NOMO-1 (cell line): ENCODE measurements at regions not wholly inside any gene's neighbourhood (a gene's known extent, or its start where the extent isn't known, plus 50 kb on each side); places are given as distances from the start of the nearest gene placed in this dataset.
"Not testable (repeated sequence)": the region's sequence is repeated elsewhere in the genome, so short reads cannot be mapped to it uniquely, and the experiment has no call there.

Experiments used
- DNase-seq, 2 experiments: peaks; one replicate each; lab custom pipeline; 2025; ENCODE audit not compliant: unreplicated experiment in 2 of 2; lab: John Stamatoyannopoulos, UW

DNA sequence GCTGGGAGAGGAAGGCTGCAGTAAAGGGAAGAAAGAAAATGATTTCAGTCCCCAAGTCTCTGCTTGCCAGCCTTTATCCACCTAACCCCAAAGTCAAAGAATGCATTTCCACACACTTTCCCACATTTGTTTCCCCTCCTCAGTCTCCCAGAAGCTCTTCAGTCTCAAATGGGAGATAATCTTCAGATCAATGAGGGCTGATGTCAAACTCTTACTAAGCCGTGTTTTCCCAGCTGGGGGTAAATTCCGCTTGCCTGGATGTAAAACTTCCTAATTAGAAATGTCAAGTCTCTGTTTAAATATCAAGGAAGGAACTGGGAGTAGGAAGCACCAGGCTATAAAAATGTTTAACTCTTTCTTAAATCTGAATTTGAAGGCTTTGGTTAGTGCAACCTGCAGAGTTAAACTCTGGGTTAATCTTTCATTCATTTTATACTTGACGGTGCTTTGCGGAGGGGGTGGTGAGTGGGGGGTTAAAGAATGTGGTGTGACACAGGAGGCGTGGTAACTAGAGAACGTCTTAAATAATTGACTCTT lies 601.4 kb upstream of the ACTRT1 start:
- DNase-seq: no peak

DNA sequence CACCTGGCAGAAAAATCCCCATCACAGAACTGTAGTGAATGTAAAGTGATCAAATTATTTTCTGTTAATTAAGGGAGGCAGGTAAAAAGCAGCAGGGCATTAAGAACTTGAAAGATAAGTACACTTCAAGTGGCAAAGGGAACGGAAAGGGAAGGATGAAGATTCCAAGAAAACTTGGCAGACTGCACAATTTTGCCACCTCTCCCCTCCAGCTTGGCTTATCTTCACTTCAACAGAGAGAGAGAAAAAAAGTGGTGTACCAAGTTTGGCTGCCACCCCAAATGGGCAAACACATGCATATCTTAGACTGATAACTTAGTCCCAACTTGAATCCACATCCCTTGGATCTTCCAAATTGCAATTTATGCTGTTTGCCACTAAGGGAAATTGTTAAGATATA lies 598.1 kb upstream of the ACTRT1 start:
- no peak for DNase-seq

DNA sequence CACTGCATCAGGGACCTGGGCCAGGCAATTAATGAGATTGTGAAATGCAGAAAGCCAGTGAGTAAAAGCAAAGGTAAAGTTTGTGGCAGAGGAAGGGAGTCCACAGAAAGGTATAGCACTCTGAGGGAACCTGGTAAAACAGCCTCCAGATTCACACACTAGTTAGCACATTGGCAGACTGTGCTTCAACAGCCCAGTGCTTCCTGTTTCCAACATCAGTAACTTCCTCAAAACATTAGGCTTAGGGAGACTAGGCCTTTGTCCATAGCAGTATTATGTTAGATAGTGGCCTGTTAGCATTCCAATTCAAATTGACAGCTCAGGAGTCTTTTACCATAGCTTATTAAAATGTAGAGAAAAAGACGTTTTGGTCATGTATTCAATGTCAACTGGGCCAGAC lies 582.6 kb upstream of the ACTRT1 start:
- DNase-seq: no peak

DNA sequence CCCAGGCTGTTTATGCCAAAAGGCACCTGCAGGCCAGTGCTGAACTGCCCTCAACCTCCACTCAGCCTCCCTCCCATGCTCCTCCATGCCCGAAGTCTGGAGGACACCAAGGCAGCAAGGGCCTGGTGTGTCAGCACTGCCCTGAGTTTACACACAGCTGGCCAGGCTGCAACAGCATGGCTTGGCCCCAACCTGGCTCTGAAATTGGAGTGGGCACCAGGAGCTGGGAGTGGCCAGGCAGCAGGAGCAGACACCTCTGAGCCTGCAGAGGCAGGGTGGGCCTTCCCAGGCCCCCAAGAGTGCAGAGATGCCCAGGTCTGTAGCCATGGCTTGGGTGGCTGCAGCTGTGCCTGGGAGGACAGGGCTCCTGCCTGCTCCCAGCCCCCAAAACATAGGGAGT lies 571.2 kb upstream of the ACTRT1 start:
- DNase-seq: no peak

DNA sequence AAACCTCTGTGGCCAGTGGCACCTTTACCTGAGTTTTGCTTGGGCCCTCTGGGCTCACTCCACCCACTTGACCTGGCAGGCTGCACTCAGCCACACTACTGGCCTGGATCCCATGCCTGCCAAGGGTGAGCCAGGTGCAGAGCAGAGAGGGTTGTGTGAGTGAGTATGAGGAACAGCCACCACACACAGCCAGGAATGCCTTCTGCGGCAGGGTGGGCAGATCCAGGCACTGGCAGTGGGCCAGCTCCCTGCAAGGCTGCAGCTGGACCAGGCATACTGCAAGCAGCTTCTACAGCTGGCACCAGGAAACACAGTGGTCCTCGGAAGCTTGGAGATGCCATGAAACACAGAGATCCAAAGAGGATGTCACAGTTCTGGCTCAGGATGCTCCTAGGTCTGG lies 570.1 kb upstream of the ACTRT1 start:
- no peak for DNase-seq

DNA sequence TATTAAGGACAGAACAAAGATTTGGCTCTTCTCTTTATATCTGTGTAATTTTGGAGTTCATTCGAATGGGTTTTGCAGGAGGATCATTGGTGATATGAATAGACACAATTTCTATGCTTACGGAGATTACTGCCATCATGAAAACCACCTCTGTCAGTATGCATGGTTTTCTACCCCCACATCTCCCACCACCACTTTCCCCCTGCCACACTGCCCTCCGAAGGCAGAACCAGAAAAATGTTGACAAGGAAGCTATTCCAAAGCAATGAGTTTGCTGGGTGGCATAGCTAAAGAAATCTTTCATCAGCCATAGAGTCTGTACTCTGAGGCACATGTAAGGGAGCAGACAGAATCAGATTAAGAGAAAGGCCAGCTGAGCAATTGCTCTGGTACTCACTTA lies 567.3 kb upstream of the ACTRT1 start:
- no peak for DNase-seq

DNA sequence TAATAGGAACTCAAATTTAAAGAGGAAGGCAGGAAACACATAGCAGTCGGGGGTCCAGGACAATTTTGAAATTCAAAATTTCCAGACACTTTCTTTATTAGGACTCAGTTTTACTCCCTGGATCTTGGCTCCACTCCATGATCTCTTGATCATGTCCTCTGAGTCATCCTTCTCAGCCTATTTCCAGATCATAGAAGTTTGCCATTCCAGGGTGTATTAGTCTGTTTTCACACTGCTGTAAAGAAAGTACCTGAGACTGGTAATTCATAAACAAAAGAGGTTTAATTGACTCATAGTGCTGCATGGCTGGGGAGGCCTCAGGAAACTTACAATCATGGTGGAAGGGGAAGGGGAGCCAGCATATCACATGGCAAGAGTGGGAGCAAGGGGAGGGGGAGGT lies 564.7 kb upstream of the ACTRT1 start:
- DNase-seq: no peak

DNA sequence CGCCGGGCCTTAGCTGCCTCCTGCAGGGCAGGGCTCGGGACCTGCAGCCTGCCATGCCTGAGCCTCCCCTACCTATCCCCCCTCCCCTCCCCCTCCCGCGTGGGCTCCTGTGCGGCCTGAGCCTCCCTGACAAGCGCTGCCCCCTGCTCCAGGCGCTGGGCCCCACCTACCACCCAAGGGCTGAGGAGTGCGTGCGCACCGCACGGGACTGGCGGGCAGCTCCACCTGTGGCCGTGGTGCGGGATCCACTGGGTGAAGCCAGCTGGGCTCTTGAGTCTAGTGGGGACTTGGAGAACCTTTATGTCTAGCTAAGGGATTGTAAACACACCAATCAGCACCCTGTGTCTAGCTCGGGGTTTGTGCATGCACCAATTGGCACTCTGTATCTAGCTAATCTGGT lies 554.6 kb upstream of the ACTRT1 start:
- DNase-seq: not testable (repeated sequence)

DNA sequence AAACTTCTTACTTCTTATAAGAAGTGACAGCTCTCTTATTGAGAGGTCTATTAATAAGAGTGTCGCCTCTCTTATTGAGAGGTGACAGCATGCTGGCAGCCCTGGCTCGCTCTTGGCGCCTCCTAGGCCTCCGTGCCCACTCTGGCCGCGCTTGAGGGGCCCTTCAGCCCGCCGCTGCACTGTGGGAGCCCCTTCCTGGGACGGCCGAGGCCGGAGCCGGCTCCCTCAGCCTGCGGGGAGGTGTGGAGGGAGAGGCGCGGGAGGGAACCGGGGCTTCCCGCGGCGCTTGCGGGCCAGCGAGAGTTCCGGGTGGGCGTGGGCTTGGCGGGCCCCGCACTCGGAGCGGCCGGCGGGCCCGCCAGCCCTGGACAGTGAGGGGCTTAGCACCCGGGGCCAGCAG lies 554.2 kb upstream of the ACTRT1 start:
- DNase-seq: not testable (repeated sequence)

DNA sequence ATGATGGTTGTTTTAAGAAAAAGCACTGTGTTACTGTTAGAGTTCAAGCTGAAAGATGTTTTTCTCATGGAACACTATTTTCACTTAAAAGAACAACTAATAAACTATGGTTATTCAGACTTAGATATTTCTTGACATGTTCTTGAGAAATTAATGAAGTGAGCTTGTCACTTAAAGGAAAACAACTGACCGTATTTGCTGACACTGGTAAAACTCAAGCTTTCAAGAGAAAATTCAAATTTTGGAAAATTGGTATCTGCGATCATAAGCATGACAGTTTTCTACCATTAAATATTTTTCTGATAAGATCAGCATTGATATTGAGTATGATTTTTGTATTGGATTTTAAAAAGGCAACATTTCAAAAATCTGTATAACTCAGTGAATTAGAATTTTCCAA lies 549.5 kb upstream of the ACTRT1 start:
- no peak for DNase-seq

DNA sequence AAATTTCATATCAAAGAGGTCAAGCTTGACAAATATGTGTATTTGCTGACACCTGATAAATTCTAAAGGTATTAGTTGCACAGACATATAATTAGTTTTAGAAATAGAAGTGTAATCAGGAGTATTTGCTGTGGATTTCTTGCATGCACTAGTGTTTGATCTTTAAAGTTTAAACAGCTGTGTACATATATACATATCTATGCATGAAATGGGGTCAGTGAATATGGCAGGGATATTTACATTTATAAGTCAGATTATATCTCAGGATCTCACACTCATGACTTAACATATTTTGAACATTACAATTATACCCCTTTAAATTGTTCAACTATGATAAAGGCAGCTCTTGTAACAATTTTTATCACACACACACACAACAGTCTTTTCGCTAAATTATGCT lies 547.4 kb upstream of the ACTRT1 start:
- DNase-seq: no peak

DNA sequence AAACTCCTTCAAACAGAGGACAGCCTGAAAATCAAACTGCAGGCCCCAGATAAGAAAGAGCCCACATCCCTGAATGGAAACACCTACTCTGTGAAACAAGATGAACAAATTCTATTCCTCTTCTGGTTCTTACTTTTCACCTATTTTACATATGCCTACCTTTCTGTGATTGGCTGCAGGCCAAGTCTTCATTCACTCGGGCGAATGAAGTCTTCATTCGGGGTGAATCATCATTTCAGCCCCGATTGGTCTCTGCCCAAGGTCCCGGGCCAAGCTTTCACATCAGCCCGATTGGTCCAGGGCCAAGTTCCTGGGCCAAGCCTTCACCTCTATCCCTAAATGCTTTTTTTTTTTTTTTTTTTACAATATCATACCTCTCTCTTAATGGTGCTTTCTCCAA lies 529.8 kb upstream of the ACTRT1 start:
- no peak for DNase-seq

DNA sequence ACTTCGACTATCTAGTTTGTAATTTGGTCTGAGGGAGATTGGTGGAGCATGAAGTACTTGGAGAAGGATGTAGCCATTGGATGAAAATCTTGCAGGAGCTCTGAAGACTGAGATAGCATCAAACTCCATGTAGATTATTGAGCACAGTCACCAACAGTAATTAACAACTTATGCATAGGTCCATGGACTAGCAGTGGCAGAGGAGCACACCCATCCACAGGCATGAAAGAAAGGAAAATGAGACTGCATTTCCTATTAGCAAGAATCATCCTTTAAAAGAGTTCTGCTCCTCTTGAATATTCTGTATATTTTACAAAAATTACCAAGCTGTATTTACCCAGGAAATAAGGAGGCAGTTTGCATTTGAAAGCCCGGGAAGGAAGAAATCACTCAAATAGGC lies 529.4 kb upstream of the ACTRT1 start:
- DNase-seq: no peak

DNA sequence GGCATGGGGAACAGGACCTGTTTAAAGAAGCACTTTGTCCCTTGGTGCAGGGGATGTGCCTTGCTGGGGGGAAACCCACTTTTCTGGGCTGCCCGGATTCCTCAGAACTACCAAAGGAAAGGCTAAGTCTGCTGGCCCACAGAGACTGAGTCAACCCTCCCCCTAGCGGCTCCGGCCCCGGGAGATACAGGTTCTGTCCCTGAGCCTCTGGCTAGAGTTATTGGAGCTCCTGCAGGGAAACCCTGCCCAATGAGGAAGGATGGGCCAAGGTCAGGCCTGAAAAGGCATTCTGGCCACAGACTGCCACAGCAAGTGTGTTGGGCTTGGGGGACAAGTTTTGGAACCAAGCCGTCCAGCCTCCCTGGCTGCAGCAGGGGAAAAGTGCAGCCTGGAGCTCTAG lies 490.9 kb upstream of the ACTRT1 start:
- no peak for DNase-seq

DNA sequence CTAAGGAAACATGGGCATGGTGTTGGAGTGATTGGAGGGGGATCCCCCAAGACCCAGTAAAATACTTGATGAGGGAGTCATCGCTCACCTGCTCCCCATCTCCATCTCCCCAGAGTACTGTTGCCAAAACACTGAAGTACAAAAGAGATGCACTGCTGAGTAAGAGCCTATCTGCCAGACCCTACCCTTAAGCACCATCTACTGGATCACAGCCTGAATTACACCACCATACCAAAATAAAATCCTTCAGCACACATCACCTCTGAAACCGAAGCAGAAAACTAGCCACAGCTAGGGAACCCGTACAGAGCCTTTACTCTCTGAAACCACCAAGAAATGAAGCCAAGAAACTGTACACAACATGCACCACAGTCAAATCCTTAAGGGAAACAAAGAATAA lies 466.3 kb upstream of the ACTRT1 start:
- DNase-seq: peak in 1 of 2 experiments; percentile 10

DNA sequence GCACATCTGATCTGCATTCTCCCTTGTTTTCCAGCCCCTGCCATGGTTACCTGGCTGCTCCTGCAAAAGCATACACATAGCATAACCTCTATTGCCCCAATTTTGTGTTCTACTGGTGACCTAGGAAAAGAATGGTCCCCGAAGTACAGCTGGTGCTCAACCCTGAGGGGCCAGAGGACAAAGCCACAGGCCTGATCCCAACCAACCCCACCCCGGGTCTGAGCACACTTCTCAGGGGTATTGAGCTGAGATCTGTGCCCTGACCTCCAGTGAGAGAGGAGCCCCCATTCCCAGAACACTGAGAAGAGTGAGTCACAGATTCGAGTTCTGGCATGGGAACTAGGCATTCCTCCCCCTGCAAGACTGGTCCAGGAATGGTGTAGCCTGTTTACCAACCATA lies 465.5 kb upstream of the ACTRT1 start:
- no peak for DNase-seq

DNA sequence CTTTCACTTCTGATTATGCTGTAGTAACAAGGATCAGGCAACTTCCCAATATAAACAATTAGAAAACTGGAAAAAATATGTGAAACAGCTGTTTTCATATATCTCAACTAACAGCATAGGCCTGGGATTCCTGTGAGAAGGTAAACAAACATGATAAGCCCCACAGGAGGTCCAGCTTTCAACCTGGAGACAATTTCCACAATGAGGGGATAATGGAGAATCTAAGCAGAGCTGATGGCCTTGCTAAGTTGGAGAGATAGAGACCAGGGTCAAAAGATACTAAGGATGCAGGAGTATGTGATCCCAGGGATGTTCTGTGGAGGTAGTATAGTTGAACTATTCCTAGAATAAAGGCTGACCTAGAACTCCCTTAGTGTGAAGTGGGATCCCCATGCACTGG lies 452.3 kb upstream of the ACTRT1 start:
- DNase-seq: no peak

DNA sequence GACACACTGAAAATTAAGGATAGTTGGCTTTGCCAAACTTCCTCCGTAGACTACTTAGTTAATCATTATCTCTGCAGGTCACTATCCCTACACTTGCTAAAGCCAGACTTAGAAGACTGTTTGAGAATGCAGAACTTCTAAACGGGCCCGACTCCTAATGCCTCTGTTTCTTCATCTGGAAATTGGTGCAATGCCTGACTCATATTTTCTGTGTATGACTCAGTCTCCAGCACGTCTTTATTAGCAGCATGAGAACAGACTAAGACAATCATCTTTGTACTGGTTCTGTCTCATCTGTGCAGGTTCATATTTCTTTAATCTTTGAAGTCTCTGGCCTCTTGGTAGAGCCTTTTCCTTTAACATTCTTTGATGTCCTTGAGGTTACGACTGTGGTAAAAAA lies 411.9 kb upstream of the ACTRT1 start:
- no peak for DNase-seq

DNA sequence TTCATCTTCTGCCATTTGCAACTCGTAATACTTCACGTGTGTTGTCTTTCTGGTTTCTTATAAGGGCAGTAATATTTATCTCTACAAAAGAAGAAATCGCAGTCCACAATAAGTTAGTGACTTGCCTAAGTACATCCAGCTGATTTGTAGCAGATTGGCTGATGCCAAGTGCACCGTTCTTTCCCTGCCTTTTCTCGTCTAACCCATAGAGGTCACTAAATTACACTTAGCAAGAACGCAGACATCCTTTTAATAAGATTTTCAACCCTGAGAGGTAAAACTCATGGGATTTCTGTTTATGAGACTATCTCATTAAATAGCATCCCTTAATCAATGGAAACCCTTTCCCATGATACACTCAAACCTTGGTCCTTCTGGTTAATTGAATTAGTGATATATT lies 408.6 kb upstream of the ACTRT1 start:
- DNase-seq: no peak

DNA sequence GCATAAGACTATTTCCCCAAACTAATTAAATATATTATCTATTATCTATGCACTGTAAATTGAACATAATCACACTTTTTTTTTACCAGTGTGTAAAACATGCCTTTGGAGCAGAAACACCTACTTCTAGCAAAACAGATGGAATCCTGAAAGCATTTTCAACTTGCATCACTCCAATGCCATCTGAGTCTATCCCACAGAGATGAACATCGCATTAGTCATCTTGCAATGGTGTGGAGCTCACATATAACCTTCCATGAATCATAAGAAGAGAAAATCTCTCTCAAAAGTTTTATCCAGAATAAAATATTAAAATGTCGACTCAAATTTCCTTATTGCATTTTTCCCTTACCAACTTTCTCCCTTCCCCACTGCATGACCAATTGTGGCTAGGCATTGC lies 406.7 kb upstream of the ACTRT1 start:
- no peak for DNase-seq

DNA sequence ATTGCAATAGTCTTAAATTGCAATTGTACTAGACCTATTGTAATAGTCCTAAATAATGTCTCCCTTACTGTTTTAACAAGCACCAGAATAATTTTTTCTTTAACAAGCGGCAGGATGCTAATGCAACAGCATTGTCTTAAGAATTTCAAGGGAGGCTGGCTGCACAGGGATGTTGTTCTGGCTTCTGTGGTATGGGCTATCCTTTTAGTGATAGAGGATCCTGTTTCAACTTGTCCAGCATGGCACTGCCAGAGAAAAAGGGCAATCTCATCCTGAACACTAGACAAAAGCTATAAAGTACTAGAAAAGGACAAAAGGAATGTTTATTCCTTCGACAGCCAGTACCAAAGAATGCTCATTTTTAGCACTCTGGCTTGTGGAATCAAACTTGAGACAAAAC lies 405.5 kb upstream of the ACTRT1 start:
- DNase-seq: no peak

DNA sequence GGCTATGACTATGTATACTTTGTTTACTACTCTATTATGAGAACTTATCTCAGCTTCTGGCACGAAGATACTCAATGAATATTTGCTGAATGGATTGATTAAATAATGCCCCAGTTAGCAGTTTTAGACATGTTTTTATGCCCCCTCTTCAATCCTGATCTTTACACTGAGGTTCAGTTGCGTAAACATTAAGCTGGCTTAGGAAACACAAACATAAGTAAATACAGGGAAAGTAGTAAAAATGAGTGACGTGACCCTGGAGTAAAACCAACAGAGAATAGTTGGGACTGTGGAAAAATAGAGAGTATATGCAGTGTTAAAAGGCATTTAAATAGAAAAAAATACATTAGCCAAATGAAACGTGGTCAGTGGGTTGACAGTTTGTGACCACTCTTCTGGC lies 387.0 kb upstream of the ACTRT1 start:
- no peak for DNase-seq

DNA sequence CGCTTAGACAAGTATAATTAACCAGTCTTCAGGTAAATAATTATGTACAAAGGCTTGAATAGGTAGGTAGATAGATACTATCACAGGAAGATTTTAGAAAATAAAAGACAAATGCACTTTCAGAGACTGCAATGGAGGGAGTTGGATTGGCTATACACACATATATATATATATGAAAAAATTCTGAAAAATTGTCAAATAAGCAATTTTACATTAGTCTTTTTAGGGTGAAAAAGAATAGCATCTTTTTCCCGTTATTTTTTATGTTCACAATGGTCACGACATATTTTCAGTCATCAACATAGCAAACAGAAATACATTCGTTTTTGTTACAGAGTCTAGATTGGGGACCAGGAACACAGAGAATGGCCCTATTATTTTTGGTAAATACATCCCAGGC lies 385.9 kb upstream of the ACTRT1 start:
- DNase-seq: no peak
